OCI-LY3 (cell line): ENCODE measurements at regions not wholly inside any gene's neighbourhood (a gene's known extent, or its start where the extent isn't known, plus 50 kb on each side); places are given as distances from the start of the nearest gene placed in this dataset.

Experiments used
- H2AFZ ChIP-seq: fragments of 200-600, 300-600 bp; shearing (Covaris generic); 2 replicates; pipeline ENCODE4 v1.6.0; 2014; ENCODE audit warnings: antibody characterized with exemption, low read depth, low read length
- H3K27ac ChIP-seq: fragments of 200-600, 300-600 bp; sonication (generic); 2 replicates; pipeline ENCODE4 v1.5.1; 2014; ENCODE audit warnings: mild to moderate bottlenecking, low read length, moderate library complexity, mixed read lengths
- H3K27me3 ChIP-seq: fragments of 200-600, 300-600 bp; sonication (generic); 2 replicates; pipeline ENCODE4 v1.6.1; 2014; ENCODE audit warnings: low read depth, low read length, mixed read lengths
- H3K36me3 ChIP-seq: fragments of 200-600, 300-600 bp; sonication (generic); replicated peaks from 2 replicates; pipeline ENCODE3; 2014; ENCODE audit warnings: low read depth, low read length, mixed read lengths
- H3K4me1 ChIP-seq: fragments of 300-600, 200-600 bp; sonication (generic); 2 replicates; pipeline ENCODE4 v1.6.1; 2014; ENCODE audit warnings: low read length, mixed read lengths
- H3K4me2 ChIP-seq: fragments of 200-600, 300-600 bp; sonication (generic); 2 replicates; pipeline ENCODE4 v1.6.1; 2014; ENCODE audit warnings: low read length, mixed read lengths
- H3K4me3 ChIP-seq: fragments of 300-600, 200-600 bp; sonication (generic); 2 replicates; pipeline ENCODE4 v1.5.1; 2014; ENCODE audit warnings: antibody characterized with exemption, mild to moderate bottlenecking, low read length, moderate library complexity
- H3K79me2 ChIP-seq: fragments of 300-600, 200-600 bp; shearing (Covaris generic); 2 replicates; pipeline ENCODE4 v1.6.1; 2014; ENCODE audit warnings: mild to moderate bottlenecking, low read length, mixed read lengths
- H3K9ac ChIP-seq: fragments of 300-600, 200-600 bp; shearing (Covaris generic); 2 replicates; pipeline ENCODE4 v1.6.0; 2014; ENCODE audit warnings: mild to moderate bottlenecking, low read length, moderate library complexity
- H3K9me3 ChIP-seq: fragments of 200-600, 300-600 bp; shearing (Covaris generic); 2 replicates; pipeline ENCODE4 v1.6.1; 2014; ENCODE audit warnings: low read length, mixed read lengths; ENCODE audit not compliant: insufficient read depth
- H4K20me1 ChIP-seq: fragments of 200-600, 300-600 bp; sonication (generic); 2 replicates; pipeline ENCODE4 v1.6.1; 2016; ENCODE audit warnings: low read length, mixed read lengths; ENCODE audit not compliant: insufficient read depth
- CTCF ChIP-seq: fragments of 200-600, 300-600 bp; sonication (generic); IDR thresholded peaks from 2 replicates; pipeline ENCODE4 v1.5.1; 2014; ENCODE audit warnings: antibody characterized with exemption, low read length, low read depth
- EZH2phosphoT487 ChIP-seq: fragments of 200-600 bp; shearing (Covaris generic); IDR thresholded peaks from 2 replicates; pipeline ENCODE4 v1.6.1; 2018; ENCODE audit warnings: antibody characterized with exemption, mixed run types, low read depth

- Histone ChIP-seq H3K27me3 (no peaks in the 10 kb centered on the region), H3K4me1 (no peaks in the 10 kb centered on the region), H3K9ac (no peak overlapping the region), H3K4me2 (peak overlapping the region; percentile 27), H3K9me3 (no peaks in the 10 kb centered on the region), H3K79me2 (no peaks in the 10 kb centered on the region), H3K36me3 (no peaks in the 10 kb centered on the region), H2AFZ (0 out of 2 replicates have a peak overlapping the region, but pooled peaks have one; percentile 4), H3K27ac (no peak overlapping the region), H3K4me3 (0 out of 2 replicates have a peak overlapping the region, but pooled peaks have one; percentile 3), H4K20me1 (no peaks in the 10 kb centered on the region)
- TF ChIP-seq CTCF = no peak
- no peak for TF ChIP-seq EZH2phosphoT487
These were observed 102.4 kb upstream of the CSNK1A1L start for GRCh38 chr13:37207691-37208451.

GRCh38 chr13:37202264-37202663 is 96.8 kb upstream of the CSNK1A1L start:
- Histone ChIP-seq H3K9ac (no peak overlapping the region), H3K79me2 (no peaks in the 10 kb centered on the region), H4K20me1 (no peaks in the 10 kb centered on the region), H3K27ac (no peak overlapping the region), H3K27me3 (no peaks in the 10 kb centered on the region), H3K36me3 (no peaks in the 10 kb centered on the region), H3K4me2 (no peak overlapping the region), H3K9me3 (no peaks in the 10 kb centered on the region), H2AFZ (no peak overlapping the region), H3K4me3 (no peak overlapping the region), H3K4me1 (no peaks in the 10 kb centered on the region)
- TF ChIP-seq EZH2phosphoT487 = no peak
- no peak for TF ChIP-seq CTCF

GRCh38 chr13:37201081-37201480 is 95.6 kb upstream of the CSNK1A1L start:
- TF ChIP-seq CTCF = no peak
- TF ChIP-seq EZH2phosphoT487 = no peak
- no peak overlapping the region for H2AFZ ChIP-seq

GRCh38 chr13:37198629-37199028 is 93.2 kb upstream of the CSNK1A1L start:
- Histone ChIP-seq H4K20me1 (no peaks in the 10 kb centered on the region), H3K79me2 (no peaks in the 10 kb centered on the region), H3K36me3 (no peaks in the 10 kb centered on the region), H3K9me3 (no peaks in the 10 kb centered on the region), H2AFZ (no peak overlapping the region), H3K4me2 (no peak overlapping the region), H3K4me1 (no peaks in the 10 kb centered on the region), H3K9ac (no peak overlapping the region), H3K27me3 (no peaks in the 10 kb centered on the region), H3K27ac (no peak overlapping the region), H3K4me3 (no peak overlapping the region)
- no peak for TF ChIP-seq CTCF
- no peak for TF ChIP-seq EZH2phosphoT487

More at GRCh38 chr13:37201081-37201480, 95.6 kb upstream of the CSNK1A1L start:
- Histone ChIP-seq H3K9ac (no peak overlapping the region), H3K27me3 (no peaks in the 10 kb centered on the region), H3K4me2 (no peak overlapping the region), H3K36me3 (no peaks in the 10 kb centered on the region), H3K4me1 (no peaks in the 10 kb centered on the region), H3K9me3 (no peaks in the 10 kb centered on the region), H4K20me1 (no peaks in the 10 kb centered on the region), H3K79me2 (no peaks in the 10 kb centered on the region), H3K27ac (no peak overlapping the region), H3K4me3 (no peak overlapping the region)
